IPS-18a (cell line): ENCODE measurements at regions not wholly inside any gene's neighbourhood (a gene's known extent, or its start where the extent isn't known, plus 50 kb on each side); places are given as distances from the start of the nearest gene placed in this dataset.
"Not testable (repeated sequence)": the region's sequence is repeated elsewhere in the genome, so short reads cannot be mapped to it uniquely, and the experiment has no call there.

Source experiments
- H3K27ac ChIP-seq: one replicate; pipeline ENCODE4 v1.5.1; 2013; ENCODE audit warnings: low read length
- H3K27me3 ChIP-seq: one replicate; pipeline ENCODE4 v1.6.1; 2013; ENCODE audit warnings: mild to moderate bottlenecking, low read length; ENCODE audit not compliant: control insufficient read depth, insufficient read depth
- H3K36me3 ChIP-seq: one replicate; pipeline ENCODE4 v1.6.1; 2013; ENCODE audit warnings: low read depth, low read length; ENCODE audit not compliant: control insufficient read depth
- H3K4me1 ChIP-seq: one replicate; pipeline ENCODE4 v1.6.1; 2013; ENCODE audit warnings: low read depth, low read length; ENCODE audit not compliant: control insufficient read depth
- H3K4me3 ChIP-seq: one replicate; pipeline ENCODE4 v1.5.1; 2013; ENCODE audit warnings: low read length
- H3K9ac ChIP-seq: one replicate; pipeline ENCODE4 v1.6.1; 2013; ENCODE audit warnings: mild to moderate bottlenecking, low read length, moderate library complexity
- H3K9me3 ChIP-seq: one replicate; pipeline ENCODE4 v1.6.1; 2013; ENCODE audit warnings: low read depth, low read length; ENCODE audit not compliant: control insufficient read depth

DNA sequence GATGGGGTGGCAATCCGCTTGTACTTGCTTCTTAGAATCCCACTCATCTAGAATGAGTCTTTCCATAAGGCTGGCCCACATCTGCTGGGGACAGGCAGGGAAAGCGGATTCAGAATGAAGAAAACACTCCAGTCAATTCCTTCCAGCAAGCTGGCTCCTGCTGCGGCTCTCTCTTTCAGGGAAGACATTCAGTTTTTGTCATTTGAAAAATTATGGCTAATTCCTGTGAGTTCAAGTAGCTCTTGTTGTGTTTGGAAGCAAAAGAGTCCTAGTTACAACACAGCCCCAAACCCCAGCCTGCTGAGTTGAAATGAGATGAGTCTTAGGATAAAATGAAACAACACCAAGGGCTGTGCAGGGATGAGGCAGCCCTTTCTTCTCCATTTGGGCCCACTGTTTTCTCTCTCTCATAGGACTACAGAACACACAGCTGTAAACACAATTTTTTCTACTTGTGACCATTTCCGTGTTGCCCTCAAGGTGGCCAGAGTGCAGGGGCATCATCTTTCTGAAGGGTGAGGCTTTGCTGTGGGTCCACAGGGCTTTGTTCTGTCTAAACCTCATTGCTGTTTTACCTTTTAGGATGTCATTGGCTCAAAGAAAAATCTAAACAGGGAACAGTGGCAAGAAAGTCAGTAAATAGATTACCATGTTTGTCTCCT is 90.8 kb upstream of the EEPD1 start:
- Histone ChIP-seq H3K27me3 (no peaks in the 10 kb centered on the region), H3K9ac (no peak overlapping the region), H3K4me1 (peaks cover 15% of the 10 kb centered on the region), H3K9me3 (no peaks in the 10 kb centered on the region), H3K36me3 (no peaks in the 10 kb centered on the region), H3K4me3 (no peak overlapping the region), H3K27ac (no peak overlapping the region)

DNA sequence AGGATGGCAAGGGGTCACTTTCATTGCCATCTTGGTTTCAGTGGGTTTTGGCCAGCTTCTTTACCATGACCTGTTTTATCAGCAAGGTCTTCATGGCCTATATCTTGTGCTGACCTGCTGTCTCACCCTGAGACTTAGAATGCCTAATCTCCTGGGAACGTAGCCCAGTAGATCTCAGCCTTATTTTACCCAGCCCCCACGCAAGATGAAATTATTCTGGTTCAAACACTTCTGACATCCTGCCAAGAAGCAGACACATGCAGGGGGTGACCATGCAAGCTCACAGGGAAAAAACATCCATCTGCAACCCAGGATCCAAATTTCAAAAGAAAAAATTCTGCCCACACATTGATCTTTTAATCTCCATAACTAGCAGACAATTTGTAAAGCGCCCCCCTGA is 88.4 kb upstream of the EEPD1 start:
- Histone ChIP-seq H3K27me3 (no peaks in the 10 kb centered on the region), H3K4me3 (no peak overlapping the region), H3K36me3 (no peaks in the 10 kb centered on the region), H3K27ac (no peak overlapping the region), H3K9me3 (no peaks in the 10 kb centered on the region), H3K4me1 (peaks cover 15% of the 10 kb centered on the region), H3K9ac (no peak overlapping the region)

DNA sequence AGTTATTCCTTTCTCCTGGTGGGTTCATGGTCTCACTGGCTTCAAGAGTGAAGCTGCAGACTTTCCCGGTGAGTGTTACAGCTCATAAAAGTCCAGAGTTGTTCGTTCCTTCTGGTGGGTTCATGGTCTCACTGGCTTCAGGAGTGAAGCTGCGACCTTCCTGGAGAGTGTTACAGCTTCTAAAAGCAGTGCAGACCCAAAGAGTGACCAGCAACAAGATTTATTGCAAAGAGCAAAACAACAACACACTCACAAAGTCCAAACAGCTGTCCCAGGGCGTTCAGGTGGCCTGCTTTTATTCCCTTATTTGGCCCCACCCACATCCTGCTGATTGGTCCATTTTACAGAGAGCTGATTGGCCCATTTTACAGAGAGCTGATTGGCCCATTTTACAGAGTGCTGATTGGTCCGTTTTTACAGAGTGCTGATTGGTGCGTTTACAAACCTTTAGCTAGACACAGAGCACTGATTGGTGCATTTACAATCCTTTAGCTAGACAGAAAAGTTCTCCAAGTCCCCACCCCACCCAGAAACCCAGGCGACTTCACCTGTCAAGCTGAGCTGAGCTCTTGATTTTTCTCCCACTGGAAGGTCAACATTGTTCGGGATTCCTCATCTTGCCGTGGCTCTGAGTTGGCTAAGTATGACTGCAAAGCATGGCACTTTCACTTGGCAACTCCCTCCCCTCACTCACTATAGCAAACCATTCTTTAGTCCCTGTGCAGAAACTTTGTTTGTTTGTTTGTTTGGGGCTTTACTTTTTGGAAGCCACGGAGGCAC is 87.3 kb upstream of the EEPD1 start:
- H3K27me3 ChIP-seq, H3K4me3 ChIP-seq, H3K9ac ChIP-seq, H3K9me3 ChIP-seq, H3K27ac ChIP-seq, H3K36me3 ChIP-seq: not testable (repeated sequence)
- H3K4me1 ChIP-seq: peaks cover 15% of the 10 kb centered on the region

DNA sequence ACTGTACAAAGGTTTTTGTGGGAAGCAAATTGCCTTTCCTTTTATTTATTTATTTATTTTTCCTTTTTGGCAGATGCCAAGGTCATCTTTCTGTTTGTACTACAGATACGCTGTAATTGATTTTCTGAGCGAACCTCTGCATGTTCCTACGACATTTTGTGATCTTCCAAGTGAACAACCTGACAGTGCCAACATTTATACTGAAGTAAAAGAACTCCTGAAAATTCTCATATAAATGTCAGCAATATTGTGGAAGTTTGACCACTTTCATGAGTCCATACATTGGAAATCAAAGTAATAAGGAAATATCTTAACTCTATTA is 86.8 kb upstream of the EEPD1 start:
- H3K4me1 ChIP-seq: peaks cover 15% of the 10 kb centered on the region
- H3K36me3 ChIP-seq: no peaks in the 10 kb centered on the region
- no peaks in the 10 kb centered on the region for H3K9me3 ChIP-seq
- H3K9ac ChIP-seq: no peak overlapping the region
- no peaks in the 10 kb centered on the region for H3K27me3 ChIP-seq
- no peak overlapping the region for H3K4me3 ChIP-seq
- H3K27ac ChIP-seq: no peak overlapping the region

DNA sequence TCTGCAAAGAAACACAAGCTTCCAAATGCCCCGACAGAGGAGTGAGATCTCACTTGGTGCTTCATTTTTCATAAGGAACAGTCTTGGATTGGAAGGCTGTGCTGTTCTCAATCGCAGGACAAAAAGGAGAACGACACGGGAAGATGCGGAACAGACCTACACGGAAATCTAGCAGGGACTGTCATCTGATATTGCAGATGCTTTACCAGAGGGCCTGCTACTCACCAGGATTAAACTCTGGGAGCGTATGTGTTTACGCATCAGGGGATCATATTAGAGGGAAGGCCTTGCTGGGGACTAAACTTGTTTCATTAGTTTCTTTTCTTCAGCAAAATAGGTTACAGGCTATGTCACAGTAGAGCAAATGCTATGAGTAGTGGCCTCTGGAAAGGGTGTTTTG is 82.8 kb upstream of the EEPD1 start:
- H3K27me3 ChIP-seq: no peaks in the 10 kb centered on the region
- H3K36me3 ChIP-seq: no peaks in the 10 kb centered on the region
- H3K9ac ChIP-seq: no peak overlapping the region
- no peaks in the 10 kb centered on the region for H3K4me1 ChIP-seq
- H3K4me3 ChIP-seq: no peak overlapping the region
- H3K27ac ChIP-seq: no peak overlapping the region
- no peaks in the 10 kb centered on the region for H3K9me3 ChIP-seq

DNA sequence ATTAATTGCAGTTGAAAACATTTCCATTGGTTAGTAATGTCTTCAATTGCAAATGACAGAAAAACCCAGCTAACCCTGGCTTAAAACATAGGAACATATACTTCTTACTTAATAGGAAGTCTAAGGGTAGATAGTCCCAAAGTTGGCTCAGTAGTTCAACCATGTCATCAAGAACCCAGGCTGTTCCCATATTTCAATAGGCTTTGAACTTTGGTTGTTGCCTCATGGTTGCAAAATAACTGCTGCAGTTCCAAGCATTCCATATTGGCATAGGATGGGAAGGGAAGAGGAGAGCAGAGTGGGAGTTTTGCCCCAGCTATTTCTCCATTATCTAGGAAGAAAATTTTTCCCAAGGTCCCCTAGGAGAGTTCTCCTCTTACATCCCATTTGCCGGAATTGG is 81.4 kb upstream of the EEPD1 start:
- H3K9ac ChIP-seq: no peak overlapping the region
- H3K27me3 ChIP-seq: no peaks in the 10 kb centered on the region
- H3K4me1 ChIP-seq: peaks cover 3% of the 10 kb centered on the region
- no peak overlapping the region for H3K4me3 ChIP-seq
- H3K36me3 ChIP-seq: no peaks in the 10 kb centered on the region
- no peak overlapping the region for H3K27ac ChIP-seq
- H3K9me3 ChIP-seq: no peaks in the 10 kb centered on the region

DNA sequence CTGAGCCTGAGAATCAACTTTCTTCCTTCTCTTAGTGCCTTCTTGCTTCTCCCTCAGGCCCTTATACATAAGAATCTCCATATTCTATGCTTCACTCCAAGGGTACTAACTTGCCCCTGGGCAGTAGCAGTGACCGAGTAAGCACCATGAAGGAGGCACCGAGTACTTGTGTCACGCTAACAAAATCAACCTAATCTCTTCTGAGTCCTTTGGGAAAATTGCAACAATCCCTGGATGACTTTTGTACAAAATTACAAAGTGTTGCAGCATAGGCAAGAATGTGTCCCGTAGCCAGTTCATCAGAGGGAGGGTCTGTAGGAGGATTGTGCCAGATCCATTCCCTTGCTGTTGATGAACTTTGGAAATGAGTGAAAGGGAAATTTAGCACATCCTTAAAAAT is 80.4 kb upstream of the EEPD1 start:
- Histone ChIP-seq H3K4me3 (no peak overlapping the region), H3K27me3 (no peaks in the 10 kb centered on the region), H3K9ac (no peak overlapping the region), H3K4me1 (peaks cover 3% of the 10 kb centered on the region), H3K36me3 (no peaks in the 10 kb centered on the region), H3K27ac (no peak overlapping the region), H3K9me3 (no peaks in the 10 kb centered on the region)

DNA sequence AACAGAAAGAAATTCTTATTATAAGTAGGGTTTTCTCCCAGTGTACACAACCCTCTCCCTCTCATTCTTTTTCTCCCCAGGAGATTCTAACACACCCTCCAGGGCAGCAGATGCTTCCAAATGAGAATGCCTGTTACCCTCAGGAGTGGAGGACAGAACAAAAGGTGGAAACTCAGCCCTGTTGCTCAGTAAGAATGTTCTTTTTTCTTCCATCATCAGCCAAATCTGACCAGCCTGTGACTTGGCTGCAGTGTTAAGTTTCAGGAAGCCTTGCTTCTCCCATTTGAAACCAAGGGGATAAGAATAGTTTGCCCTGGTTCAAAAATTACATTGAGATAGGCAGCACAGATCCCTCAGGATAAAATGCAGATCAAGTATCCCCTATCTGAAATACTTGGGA is 77.5 kb upstream of the EEPD1 start:
- H3K27me3 ChIP-seq: no peaks in the 10 kb centered on the region
- no peak overlapping the region for H3K27ac ChIP-seq
- no peaks in the 10 kb centered on the region for H3K36me3 ChIP-seq
- no peaks in the 10 kb centered on the region for H3K9me3 ChIP-seq
- no peak overlapping the region for H3K9ac ChIP-seq
- H3K4me3 ChIP-seq: no peak overlapping the region
- H3K4me1 ChIP-seq: peaks cover 3% of the 10 kb centered on the region

DNA sequence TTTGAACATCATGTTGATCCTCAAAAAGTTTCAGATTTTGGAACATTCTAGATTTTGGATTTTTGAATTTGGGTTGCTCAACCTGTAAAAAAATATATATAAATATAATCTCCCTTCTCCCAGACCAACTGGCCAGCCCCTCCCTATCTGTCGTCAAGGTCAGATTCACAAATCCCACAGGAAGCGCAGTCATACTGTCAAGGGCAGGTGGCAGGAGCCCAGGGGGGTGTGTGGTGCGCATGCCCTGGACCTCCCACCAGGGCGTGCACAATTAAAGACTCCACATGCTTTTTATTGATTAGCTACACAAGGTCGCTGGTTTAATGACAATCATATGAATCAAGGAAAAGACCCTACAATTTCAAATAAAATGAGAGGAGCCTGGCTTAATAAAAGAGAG is 77.0 kb upstream of the EEPD1 start:
- no peak overlapping the region for H3K27ac ChIP-seq
- H3K36me3 ChIP-seq: no peaks in the 10 kb centered on the region
- H3K9ac ChIP-seq: no peak overlapping the region
- no peaks in the 10 kb centered on the region for H3K9me3 ChIP-seq
- H3K27me3 ChIP-seq: no peaks in the 10 kb centered on the region
- H3K4me3 ChIP-seq: no peak overlapping the region
- H3K4me1 ChIP-seq: peaks cover 3% of the 10 kb centered on the region

DNA sequence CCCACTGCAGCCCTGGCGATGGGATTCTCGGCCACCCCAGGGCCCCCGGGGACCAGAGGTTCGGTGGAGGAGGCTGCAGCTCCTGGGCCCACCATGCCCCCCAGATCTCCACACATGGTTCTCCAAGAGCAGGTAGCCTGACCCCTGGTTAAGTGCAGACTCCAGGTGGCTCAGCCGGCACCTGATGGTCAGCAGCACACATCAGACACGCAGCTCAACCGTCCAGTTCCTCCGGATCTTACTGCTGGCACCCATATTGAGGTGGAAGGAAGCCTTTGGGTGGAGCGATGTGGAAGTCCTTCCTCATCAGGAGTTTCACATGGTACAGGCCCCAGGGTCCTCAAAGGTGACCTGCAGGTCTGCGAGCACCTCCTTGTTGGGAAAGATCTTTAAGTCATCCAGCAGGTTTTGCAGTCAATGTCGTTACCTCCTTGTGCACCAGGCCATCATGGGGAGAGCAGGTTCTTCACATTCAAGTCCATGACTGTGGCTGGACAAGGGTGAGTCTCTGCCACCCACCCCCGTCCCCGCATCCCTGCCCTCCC is 74.2 kb upstream of the EEPD1 start:
- H3K9ac ChIP-seq: no peak overlapping the region
- no peak overlapping the region for H3K4me3 ChIP-seq
- no peaks in the 10 kb centered on the region for H3K9me3 ChIP-seq
- no peaks in the 10 kb centered on the region for H3K36me3 ChIP-seq
- H3K27ac ChIP-seq: no peak overlapping the region
- H3K27me3 ChIP-seq: no peaks in the 10 kb centered on the region
- peaks cover 3% of the 10 kb centered on the region for H3K4me1 ChIP-seq

DNA sequence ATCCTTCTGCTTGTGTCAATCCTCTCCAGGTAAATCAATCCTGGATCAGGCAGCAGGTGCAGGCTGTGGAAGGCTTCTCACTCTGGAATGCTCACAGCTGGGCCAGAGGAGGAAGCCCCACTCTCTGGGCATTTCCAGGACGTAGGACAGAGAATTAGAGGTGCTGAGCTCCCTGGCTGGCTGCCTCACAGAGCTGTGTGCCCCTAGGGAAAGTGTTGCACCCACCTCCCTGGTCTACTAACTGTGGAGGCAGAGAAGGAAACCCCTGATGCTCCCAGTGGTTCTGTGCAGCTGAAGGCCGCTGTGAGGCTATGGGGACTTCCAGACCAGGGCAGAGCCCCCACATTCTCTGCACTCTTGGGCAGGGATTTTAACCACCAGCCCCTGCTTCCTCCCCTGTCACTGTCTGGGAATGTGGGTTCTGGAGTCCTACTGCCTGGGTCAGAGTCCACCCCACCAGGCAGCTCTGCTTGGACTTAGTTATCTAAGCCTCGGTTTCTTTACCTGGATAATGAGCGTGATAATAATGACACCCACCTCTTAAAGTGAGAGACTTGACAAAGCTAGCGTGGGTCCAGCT is 73.5 kb upstream of the EEPD1 start:
- H3K4me3 ChIP-seq: no peak overlapping the region
- no peak overlapping the region for H3K9ac ChIP-seq
- no peaks in the 10 kb centered on the region for H3K9me3 ChIP-seq
- no peaks in the 10 kb centered on the region for H3K27me3 ChIP-seq
- no peak overlapping the region for H3K27ac ChIP-seq
- H3K4me1 ChIP-seq: peaks cover 3% of the 10 kb centered on the region
- H3K36me3 ChIP-seq: no peaks in the 10 kb centered on the region

DNA sequence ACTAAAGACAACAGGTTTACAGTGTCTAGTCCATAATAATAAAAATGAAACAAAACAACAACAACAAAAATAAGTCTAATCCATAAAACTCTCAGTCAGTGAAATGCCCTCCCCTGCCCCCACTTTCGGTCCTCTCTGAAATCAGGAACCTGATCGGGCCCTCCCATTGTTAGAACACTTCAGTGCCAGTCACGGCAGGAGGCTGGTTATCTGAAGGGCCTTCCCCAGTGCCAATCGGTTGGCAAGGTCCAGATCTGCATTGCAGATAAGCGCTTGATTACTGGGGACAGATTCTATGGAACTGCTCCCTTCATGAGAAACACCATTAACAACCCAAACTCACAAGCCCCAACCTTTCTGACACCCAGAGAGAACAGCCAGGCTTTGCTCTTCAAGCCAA is 72.2 kb upstream of the EEPD1 start:
- no peak overlapping the region for H3K27ac ChIP-seq
- H3K4me3 ChIP-seq: no peak overlapping the region
- H3K9me3 ChIP-seq: no peaks in the 10 kb centered on the region
- no peaks in the 10 kb centered on the region for H3K27me3 ChIP-seq
- no peaks in the 10 kb centered on the region for H3K36me3 ChIP-seq
- H3K4me1 ChIP-seq: no peaks in the 10 kb centered on the region
- H3K9ac ChIP-seq: no peak overlapping the region
